ENCODE measurements at regions not wholly inside any gene's neighbourhood (a gene's known extent, or its start where the extent isn't known, plus 50 kb on each side); places are given as distances from the start of the nearest gene placed in this dataset.

- DNase-seq, result no peak
Measured at GRCh38 chr20:57867807-57868206, 158.0 kb upstream of the PMEPA1 start.

DNA sequence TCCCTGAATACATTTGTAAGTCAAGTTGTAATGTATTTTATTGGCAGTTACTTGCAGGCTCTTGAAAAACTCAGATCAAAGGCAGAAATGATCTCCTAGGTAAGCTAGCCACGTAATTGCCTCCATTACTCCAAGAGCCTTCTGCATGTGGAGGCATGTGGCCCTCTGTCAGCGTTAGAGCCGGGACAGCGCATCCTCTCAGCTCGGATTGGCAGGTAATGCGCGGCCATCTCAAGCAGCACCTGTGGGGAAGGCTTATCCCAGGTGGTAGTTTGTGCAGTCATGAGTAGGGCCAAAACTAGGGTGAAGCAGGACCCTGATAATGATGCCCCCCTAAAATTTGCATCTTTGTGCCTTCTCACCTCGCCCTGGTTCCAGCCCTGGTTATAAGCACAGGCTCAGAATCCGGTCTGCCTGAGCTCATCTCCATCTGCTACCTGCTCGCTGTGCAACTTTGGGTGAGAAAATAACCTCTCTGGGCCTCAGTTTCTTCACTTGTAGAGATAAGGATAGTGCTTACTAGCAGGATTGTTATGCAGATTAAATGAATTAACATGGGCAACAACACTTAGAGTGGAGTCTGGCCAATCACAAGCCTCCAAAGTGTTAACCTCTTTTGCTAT lies 157.5 kb upstream of the PMEPA1 start:
- no peak for DNase-seq

DNA sequence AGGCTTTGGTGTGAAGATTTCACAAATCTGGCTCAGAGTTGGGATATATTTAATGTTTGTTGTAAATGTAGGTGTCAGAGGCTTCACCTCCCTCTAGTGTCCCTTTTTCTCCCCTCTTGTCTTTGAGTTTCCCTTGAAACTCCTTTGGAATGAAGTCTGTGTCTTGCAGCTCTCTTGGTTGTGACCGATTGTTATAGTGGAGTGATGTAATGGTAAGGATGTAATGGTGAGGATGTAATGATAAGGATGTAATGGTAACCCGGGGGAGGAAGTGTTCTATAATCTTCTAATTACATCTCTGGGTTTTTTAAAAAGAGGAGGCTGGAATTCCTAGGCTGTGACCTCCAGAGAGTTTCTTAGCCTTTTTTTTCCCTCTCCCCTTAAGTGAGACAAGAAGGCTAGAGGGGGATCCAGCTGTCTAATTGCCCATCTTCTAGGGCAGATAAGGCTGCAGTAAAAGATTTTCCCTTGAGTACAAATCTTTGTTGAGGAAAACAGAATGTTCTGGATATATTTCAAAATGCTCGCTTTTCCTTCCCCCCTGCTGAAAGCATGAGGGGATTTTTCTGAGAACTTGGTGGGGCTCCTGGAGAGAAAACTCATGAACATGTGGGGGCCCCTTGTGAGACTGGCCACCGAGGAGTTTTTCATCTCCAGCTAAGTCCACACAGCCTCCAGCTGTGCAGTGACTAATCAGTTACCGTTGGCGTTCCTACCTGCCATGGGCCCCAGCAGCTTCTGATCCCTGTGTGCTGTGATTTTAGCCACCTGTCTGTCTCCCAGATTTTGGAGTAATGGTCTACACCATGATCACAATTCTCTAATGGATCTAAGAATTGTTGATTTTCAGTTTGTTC lies 156.7 kb upstream of the PMEPA1 start:
- DNase-seq, result no peak

DNA sequence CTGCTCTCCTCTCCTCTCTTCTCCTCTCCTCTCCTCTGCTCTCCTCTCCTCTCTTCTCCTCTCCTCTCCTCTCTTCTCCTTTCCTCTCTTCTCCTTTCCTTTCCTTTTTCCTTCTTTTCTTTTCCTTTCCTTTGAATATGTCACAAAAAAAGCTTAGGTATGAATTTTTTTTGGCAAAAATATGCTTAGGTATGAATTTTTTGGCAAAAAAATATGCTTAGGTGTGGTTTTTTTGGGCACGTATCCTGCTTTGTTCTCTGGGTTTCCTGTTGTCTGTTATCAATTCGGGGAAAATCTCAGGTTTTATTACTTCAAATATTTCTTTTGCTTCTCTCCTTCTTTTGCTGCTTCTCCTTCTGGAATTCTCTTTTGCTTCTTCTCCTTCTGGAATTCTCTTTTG lies 155.5 kb upstream of the PMEPA1 start:
- DNase-seq, result no peak

GRCh38 chr20:57860576-57860975 lies 150.8 kb upstream of the PMEPA1 start:
- DNase-seq, result no peak

DNA sequence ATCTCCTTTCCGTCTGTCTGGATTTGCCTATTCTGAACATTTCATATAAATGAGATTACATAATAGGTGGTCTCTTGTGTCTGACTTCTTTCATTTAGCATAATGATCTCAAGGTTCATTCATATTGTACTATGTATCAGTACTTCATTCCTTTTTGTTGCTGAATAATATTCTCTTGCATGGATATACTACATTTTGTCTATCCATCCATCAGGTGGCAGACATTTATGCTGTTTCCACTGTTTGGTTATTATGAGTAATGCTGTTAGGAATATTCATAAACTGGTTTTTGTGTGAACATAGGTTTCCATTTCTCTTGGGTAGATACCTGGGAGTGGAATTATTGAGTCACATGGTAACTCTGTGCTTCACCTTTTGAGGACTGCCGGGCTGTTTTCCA lies 148.2 kb upstream of the PMEPA1 start:
- DNase-seq, result no peak

DNA sequence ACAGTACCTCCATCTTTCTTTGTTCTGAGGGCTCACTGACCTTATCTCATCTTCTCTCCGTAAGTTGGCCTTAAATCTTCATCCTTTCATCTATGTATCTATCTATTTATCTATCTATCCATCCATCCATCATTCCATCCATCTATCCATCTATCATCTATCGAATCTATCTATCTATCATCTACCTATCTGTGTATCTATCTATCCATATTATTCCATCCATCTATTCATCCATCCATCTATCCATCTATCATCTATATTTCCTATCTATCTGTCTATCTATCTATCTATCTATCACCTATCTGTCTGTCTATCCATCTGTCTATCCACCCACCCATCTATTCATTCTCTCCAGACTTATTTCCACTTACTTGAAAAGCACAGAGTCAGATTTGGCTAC lies 147.3 kb upstream of the PMEPA1 start:
- no peak for DNase-seq

DNA sequence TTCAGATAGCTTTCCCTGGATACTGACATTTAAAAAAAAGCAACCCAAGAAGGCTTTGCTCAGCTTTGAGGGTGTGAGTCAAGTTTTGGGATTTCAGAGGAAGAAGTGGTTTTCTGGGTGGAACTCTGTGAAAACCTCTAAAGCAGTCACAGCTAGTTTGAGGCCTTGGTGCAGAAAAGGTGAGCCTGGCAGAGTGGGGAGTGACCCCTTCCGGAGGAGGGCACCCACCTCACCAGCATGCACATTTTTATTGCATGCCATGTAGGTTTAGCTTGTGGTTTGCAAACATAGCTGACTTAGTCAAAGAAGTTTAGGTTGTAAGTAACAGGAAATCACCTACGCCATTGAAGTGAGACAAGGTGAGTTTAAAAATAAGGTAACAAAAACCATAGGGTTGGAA lies 146.8 kb upstream of the PMEPA1 start:
- no peak for DNase-seq

GRCh38 chr20:57851796-57852195 lies 142.0 kb upstream of the PMEPA1 start:
- no peak for DNase-seq

GRCh38 chr20:57851025-57851682 lies 141.3 kb upstream of the PMEPA1 start:
- DNase-seq, result no peak

DNA sequence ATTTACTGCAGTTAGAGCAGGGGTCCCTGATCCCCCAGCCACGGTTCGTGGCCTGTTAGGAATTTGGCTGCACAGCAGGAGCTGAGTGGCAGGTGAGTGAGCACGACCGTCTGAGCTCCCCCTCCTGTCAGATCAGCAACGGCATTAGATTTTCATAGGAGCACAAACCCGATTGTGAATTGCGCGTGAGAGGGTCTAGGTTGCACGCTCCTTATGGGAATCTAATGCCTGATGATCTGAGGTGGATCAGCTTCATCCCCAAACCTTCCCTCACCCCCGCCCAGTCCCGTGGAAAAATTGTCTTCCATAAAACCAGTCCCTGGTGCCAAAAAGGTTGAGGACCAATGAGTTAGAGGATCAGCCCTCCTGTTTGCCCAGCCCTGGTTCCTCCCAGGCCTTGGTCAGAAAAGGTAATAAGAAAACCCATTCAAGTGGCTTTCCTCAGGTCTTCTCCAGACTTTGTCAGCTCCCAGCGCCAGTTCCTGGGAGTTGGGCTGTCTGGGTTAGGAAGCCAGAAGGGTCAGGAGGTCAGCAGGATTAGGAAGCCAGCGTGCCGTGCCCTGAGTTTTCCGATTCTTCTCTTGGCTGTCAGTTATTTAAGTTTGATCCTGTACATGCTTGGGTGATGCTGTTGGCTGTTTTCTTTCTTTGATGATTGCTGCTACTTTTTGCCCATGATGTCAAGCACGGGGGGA lies 139.9 kb upstream of the PMEPA1 start:
- DNase-seq, result no peak

GRCh38 chr20:57849121-57849520 lies 139.3 kb upstream of the PMEPA1 start:
- DNase-seq, result no peak

GRCh38 chr20:57848282-57848681 lies 138.5 kb upstream of the PMEPA1 start:
- no peak for DNase-seq

DNA sequence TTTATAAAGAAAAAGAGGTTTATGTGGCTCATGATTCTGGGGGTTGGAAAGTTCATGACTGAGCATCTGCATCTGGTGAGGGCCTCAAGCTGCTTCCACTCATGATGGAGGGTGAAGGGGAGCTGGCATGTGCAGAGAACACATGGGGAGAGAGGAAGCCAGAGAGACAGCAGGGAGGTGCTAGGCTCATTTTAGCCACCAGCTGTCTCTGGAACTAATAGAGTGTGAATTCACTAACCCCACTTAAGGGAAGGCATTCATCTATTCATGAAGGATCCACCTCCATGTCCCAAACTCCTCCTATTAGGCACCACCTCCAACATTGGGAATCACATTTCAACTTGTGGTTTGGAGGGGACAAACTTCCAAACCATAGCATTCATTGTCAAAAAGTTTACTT lies 137.3 kb upstream of the PMEPA1 start:
- no peak for DNase-seq

GRCh38 chr20:57844626-57845596 lies 135.1 kb upstream of the PMEPA1 start:
- no peak for DNase-seq

DNA sequence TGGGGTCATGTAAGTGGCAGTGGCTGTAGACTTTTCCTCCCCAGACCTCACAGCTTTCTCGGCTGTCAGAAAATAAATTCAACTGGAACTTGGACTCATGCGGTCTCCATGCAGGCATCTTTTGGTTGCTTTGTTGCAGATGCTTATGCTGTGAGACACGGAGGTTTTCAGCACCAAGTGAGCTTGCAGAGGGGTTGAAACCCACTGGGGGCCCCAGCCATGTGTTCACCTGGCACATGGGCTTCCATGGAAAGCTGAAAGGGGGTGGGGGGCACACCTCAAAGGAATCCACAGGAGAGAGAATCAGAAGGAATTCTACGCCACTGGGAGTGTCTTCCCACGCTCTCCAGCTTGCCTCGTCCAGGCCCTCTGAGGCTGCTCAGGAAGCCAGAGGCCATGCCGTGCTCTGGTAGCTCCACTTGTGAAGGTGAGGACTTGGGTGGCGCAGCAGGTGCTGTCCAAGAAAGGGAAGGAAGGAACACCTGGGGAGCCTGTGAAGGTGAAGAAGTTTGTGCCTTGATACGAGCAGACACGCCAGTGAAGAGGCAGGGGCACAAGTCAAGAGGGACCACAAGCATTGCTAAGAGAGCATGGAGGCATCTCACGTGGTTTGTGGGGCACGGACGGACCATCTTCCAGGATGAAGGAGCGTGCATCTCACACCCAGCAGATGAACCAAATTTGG lies 134.3 kb upstream of the PMEPA1 start:
- no peak for DNase-seq

GRCh38 chr20:57842720-57843119 lies 132.9 kb upstream of the PMEPA1 start:
- no peak for DNase-seq

GRCh38 chr20:57841297-57841866 lies 131.6 kb upstream of the PMEPA1 start:
- no peak for DNase-seq

DNA sequence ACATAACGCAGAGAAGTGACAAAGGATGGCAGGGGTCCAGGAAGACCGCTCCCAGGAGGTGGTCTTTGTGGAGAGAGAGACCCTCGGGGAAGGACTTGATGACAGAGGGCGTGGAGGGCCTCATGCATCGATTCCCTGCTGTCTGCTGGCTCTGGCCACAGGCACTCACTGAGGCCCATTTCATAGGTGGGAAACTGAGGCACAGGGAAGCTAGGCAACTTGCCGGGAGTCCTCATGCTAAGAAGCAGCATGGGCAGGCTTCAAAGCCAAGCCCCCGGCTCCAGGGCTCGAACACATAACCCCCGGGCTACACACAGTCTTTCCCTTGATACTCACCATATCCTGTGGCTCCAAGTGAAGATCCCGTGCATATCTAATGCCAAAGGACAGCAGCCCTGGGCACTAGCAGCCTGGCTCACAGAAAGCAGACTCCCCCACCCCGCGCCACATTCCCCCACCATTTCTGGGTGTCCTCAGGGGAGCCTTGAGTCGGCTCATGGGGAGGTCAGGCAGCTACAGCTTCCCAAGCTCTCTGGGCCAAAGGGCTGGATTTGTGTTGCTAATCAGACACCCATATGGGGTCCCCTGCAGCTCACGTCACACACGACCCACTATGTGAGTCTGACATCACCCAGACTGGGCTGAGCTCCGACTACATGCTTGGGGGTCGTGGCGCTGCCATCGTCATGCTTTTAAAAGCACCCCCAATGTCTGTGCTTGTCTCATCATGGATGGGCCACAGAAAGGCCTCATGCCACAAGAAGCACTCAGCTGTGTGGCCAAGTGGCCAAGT lies 130.9 kb upstream of the PMEPA1 start:
- no peak for DNase-seq

DNA sequence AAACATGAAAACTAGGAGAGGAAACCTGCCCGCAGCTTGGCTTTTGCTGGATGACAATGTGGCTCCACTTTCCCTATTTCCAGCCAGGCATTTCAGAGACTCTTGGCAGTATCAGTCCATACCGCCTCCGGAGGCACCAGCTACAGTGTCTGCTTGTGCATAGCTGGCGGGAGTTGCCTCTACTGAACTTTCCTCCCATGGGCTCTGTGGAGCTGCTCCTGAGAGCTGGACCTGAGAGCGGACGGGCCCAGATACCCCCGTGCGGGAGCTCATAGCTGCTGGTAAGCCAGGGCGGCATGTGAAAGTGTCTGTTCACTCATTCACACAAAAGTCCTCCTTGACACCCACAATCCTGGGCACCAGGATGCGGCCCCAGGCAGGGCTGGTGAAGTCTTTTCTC lies 130.3 kb upstream of the PMEPA1 start:
- no peak for DNase-seq

Data from NCI-H187 (cell line).